ENCODE measurements at regions not wholly inside any gene's neighbourhood (a gene's known extent, or its start where the extent isn't known, plus 50 kb on each side); places are given as distances from the start of the nearest gene placed in this dataset.

- DNase-seq, result no peak
Measured at GRCh38 chr18:10182009-10182624, 268.3 kb downstream of the VAPA start.

GRCh38 chr18:10184776-10185175, 269.7 kb upstream of the APCDD1 start:
- no peak for DNase-seq

- no peak for DNase-seq
Measured at GRCh38 chr18:10188971-10189810, 265.2 kb upstream of the APCDD1 start.

GRCh38 chr18:10190564-10190963, 263.9 kb upstream of the APCDD1 start:
- DNase-seq, result no peak

GRCh38 chr18:10193444-10193843, 261.0 kb upstream of the APCDD1 start:
- DNase-seq, result no peak

- DNase-seq, result no peak
Measured at GRCh38 chr18:10194592-10194991, 259.8 kb upstream of the APCDD1 start.

- DNase-seq, result no peak
Measured at GRCh38 chr18:10195529-10195928, 258.9 kb upstream of the APCDD1 start.

GRCh38 chr18:10197097-10197496, 257.3 kb upstream of the APCDD1 start:
- DNase-seq, result no peak

GRCh38 chr18:10201226-10201625, 253.2 kb upstream of the APCDD1 start:
- DNase-seq, result no peak

- DNase-seq, result no peak
Measured at GRCh38 chr18:10201659-10202058, 252.8 kb upstream of the APCDD1 start.

- DNase-seq, result no peak
Measured at GRCh38 chr18:10202845-10203321, 251.6 kb upstream of the APCDD1 start.

GRCh38 chr18:10205151-10205550, 249.3 kb upstream of the APCDD1 start:
- DNase-seq, result no peak

- no peak for DNase-seq
Measured at GRCh38 chr18:10207682-10208345, 246.6 kb upstream of the APCDD1 start.

- no peak for DNase-seq
Measured at GRCh38 chr18:10209302-10209701, 245.1 kb upstream of the APCDD1 start.

GRCh38 chr18:10210057-10210633, 244.3 kb upstream of the APCDD1 start:
- DNase-seq, result no peak

GRCh38 chr18:10213526-10213925, 240.9 kb upstream of the APCDD1 start:
- DNase-seq, result peak; percentile 93

- no peak for DNase-seq
Measured at GRCh38 chr18:10215446-10215845, 239.0 kb upstream of the APCDD1 start.

- no peak for DNase-seq
Measured at GRCh38 chr18:10216791-10217190, 237.6 kb upstream of the APCDD1 start.

GRCh38 chr18:10217211-10217610, 237.2 kb upstream of the APCDD1 start:
- no peak for DNase-seq

- no peak for DNase-seq
Measured at GRCh38 chr18:10225300-10225699, 229.1 kb upstream of the APCDD1 start.

GRCh38 chr18:10226971-10227370, 227.5 kb upstream of the APCDD1 start:
- no peak for DNase-seq

GRCh38 chr18:10228326-10228725, 226.1 kb upstream of the APCDD1 start:
- DNase-seq, result no peak

GRCh38 chr18:10229458-10229857, 225.0 kb upstream of the APCDD1 start:
- DNase-seq, result no peak

GRCh38 chr18:10230072-10230471, 224.4 kb upstream of the APCDD1 start:
- no peak for DNase-seq
